ENCODE measurements at regions not wholly inside any gene's neighbourhood (a gene's known extent, or its start where the extent isn't known, plus 50 kb on each side); places are given as distances from the start of the nearest gene placed in this dataset.

GRCh38 chr6:86154852-86155251, 512.2 kb upstream of the SYNCRIP start (continued):
- TF ChIP-seq HNF1A (IDR thresholded peaks at IDR 0.05; ENCODE audit: low read depth) (no peak), HNF1A (CRISPR knock-in tag; IDR thresholded peaks at IDR 0.05; ENCODE audit: borderline replicate concordance) (no peak), NFIB (CRISPR knock-in tag; IDR thresholded peaks at IDR 0.05; ENCODE audit: borderline replicate concordance) (no peak), MAFK (conservative IDR thresholded peaks at IDR 0.05 in 1 of 2, IDR thresholded peaks at IDR 0.05 in 1 of 2; ENCODE audit: low read length in 2 of 2) (no peak), HOXA3 (CRISPR knock-in tag; IDR thresholded peaks at IDR 0.05) (no peak), ZNF501 (CRISPR knock-in tag; IDR thresholded peaks at IDR 0.05) (no peak), DDIT3 (CRISPR knock-in tag; IDR thresholded peaks at IDR 0.05) (no peak), ZNF740 (CRISPR knock-in tag; IDR thresholded peaks at IDR 0.05) (no peak), HMG20A (CRISPR knock-in tag; IDR thresholded peaks at IDR 0.05; ENCODE audit: borderline replicate concordance) (no peak), FOSL1 (CRISPR knock-in tag; IDR thresholded peaks at IDR 0.05; ENCODE audit: borderline replicate concordance) (no peak), SRSF1 (optimal IDR thresholded peaks at IDR 0.05; ENCODE audit: low read depth, low read length) (no peak), RNF219 (CRISPR knock-in tag; IDR thresholded peaks at IDR 0.05) (no peak), ZNF180 (CRISPR knock-in tag; IDR thresholded peaks at IDR 0.05; ENCODE audit: borderline replicate concordance, low read depth) (no peak), AGO2 (optimal IDR thresholded peaks at IDR 0.05; ENCODE audit: low read depth, low read length) (no peak), NFKB2 (CRISPR knock-in tag; IDR thresholded peaks at IDR 0.05; ENCODE audit: borderline replicate concordance) (no peak), ZSCAN22 (CRISPR knock-in tag; IDR thresholded peaks at IDR 0.05) (no peak)
